Hippocampal formation (tissue), 2 donors: ENCODE measurements at regions not wholly inside any gene's neighbourhood (a gene's known extent, or its start where the extent isn't known, plus 50 kb on each side); places are given as distances from the start of the nearest gene placed in this dataset.
"Not testable (repeated sequence)": the region's sequence is repeated elsewhere in the genome, so short reads cannot be mapped to it uniquely, and the experiment has no call there.

Experiments used
- DNase-seq, 2 donors: peaks; one replicate each; lab custom pipeline; 2025; lab: John Stamatoyannopoulos, UW

DNA sequence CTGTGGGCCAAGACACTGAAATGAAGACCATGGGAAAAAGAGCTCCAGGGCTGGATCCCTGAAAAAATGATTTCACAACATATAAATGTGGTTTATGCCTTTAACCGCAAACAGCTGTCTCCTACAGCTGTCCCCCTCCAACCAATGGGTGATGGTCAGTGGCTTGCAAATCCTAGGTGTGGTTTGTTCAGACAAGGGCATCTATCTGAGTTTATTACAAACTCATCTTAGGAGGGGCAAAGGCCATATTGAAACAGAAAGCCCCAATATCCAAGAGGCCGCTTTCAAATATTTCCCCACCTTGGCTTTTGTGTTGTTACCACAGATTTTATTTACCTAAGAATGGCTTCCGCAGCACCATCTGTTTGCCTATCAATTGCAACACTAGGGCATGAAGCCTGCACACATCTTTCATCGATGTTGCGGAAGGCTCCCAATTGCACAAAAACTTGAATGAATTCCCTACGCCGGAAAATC lies 503.6 kb upstream of the AMELY start:
- no peak for DNase-seq

DNA sequence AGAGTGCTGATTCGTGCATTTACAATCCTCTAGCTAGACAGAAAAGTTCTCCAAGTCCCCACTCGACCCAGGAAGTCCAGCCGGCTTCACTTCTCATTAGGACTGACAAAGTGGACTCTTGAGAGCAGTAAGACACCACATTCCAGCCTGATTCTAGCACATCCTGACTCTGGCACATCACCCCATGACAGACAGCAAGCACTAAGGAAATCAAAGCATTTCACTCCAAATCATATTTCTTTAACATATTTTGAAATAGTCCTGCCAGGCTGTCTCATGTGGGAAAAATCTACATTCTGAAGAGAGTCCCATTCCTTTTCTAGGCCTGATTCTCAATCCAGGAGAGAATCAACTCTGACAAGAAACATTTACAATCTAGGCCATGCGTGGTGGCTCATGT lies 478.5 kb upstream of the AMELY start:
- no peak for DNase-seq

DNA sequence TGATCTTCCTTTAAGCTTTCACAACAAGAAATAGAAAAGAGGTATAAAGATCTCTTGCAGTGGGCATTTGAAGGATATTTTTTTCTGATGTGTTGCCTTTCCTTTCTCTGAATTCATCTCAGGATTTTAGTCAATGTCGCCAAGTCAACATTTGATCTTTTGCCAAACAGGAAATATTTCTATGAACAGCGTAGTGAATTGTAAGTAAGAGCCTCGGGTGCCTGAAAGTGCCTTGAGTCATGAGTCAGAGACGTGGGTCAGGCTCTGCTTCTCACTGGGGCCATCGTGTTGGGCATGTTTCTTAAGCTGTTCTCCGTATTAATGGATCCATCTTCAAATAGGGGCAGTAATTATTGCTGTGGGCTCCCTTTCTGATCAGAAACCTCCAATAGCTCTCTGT lies 471.4 kb upstream of the AMELY start:
- DNase-seq = no peak

DNA sequence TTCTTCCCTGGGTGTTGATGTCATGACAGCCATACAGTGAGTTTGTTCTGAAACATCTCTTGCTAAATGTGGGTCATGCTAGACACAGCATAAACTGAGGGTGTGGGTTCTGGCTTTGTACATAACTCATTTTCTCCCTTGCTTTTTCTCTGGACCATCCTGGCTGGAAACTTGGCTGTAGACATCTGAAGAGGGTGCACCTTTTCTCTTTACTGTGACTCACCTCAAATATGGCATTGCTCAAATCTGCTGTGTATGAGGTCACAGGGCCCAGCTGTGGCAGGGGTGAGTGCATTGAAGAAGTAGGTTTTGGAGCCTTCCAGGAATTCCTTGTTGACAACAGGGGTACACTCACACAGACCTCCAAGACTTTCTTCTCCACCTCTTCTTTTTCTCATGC lies 465.5 kb upstream of the AMELY start:
- DNase-seq = no peak

DNA sequence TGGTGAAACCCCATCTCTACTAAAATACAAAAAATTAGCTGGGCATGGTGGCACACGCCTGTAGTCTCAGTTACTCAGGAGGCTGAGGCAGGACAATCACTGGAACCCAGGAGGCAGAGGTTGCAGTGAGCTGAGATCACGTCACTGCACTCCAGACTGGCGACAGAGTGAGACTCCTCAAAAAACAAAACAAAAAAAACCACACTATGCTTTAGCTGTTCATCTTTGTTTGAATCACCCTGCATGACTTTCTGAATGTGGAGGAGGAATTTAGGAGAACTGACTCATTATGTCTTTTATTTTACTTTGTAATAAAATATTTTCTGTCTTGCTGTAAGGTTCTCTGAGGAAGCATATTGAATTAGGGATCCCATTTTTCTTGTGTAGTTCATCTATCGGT lies 462.9 kb upstream of the AMELY start:
- DNase-seq = not testable (repeated sequence)

DNA sequence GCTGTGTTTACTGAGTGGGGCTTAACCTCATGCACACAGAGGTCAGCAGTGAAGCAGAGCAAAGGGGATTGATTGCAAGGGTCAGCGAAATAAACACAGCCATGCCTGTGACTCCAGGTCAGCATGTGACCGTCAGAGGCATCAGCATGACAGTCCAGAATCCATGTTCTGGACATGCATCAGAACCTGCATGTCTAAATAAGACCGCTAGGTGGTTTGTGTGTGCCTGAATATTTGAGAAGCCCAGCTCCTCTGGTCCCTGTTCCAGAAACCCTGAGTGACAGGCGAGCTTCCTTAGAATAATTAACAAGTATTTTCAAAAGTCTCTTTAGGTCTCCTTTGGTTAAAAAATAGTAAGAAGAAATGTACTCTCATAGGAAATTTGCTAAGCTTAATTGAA lies 460.4 kb upstream of the AMELY start:
- DNase-seq = not testable (repeated sequence)

DNA sequence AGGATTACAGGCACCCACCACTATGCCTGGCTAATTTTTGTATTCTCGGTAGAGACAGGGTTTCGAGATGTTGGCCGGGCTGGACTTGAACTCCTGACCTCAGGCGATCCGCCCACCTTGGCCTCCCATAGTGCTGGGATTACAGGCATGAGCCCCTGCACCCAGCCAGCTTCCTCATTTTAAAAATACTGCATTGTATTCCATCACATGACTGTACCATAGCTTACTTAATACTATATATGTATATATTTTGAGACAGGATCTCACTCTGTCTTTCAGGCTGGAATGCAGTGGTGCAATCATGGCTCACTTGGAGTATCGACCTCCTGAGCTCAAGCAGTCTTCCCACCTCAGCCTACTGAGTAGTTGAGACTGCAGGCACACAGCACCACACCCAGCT lies 459.5 kb upstream of the AMELY start:
- DNase-seq = not testable (repeated sequence)

DNA sequence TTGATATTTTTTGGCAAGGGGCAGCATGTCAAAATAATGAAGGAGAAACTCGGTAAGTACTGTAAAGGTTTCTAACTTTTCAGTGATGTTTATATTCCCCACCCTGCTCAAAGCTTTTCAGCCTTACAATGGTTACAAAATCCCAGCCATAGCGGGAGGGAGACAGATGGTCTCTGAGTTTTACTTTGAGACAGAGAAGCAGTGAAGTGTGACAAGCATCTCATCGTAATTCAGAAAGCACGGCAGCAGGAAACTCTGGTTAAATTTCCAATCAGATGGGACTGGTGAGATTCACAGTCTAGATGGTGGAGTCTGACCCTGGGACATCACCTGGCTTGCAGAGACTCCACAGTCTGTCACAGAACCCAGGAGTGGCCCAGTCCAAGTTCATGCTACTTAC lies 448.0 kb upstream of the AMELY start:
- DNase-seq = no peak

DNA sequence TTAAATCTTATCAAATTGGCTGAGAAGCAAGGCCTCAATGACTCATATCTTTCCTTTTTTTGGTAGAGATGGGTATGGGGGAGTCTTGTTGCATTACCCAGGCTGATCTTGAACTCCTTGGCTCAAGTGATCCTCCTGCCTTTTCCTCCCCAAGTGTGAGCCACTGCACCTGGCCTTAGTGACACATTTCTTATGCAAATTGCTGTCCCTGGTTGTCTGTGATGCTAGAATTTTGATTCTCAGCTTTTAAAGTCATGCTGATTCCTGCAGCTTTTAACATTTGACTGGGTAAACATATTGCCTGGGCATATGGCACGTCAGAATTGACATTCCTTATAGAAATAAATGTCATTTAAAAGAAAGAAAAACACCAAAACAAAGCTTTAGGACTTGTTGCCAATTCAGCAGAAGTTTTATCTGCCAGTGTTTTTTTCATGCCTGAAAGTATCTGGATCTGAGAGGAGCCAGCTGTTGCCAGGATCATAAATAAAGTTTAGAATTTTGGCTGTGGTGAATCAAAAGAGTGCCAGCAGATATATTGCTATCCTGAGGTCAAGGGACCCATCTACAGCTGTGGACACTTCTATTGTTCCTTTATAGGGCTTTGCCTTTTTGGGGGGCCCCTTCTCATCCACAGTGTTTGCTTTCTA lies 446.7 kb upstream of the AMELY start:
- DNase-seq = no peak

DNA sequence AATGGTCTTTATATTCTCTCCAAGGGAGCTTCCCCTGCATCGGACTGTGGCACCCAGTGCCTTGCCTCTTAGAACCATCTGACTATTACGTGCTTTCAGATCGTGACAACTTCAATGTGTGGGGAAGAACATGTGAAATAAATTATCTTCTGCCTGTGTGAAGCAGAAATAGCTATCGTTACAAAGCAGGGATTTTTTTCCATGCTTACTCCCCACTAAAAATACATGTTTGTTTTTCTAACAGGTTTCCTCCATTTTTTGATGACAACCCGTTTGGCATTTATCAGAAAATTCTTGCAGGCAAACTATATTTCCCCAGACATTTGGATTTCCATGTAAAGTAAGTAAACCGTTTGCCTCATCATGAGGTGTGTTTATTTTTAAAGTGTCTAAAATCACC lies 444.3 kb upstream of the AMELY start:
- not testable (repeated sequence) for DNase-seq

DNA sequence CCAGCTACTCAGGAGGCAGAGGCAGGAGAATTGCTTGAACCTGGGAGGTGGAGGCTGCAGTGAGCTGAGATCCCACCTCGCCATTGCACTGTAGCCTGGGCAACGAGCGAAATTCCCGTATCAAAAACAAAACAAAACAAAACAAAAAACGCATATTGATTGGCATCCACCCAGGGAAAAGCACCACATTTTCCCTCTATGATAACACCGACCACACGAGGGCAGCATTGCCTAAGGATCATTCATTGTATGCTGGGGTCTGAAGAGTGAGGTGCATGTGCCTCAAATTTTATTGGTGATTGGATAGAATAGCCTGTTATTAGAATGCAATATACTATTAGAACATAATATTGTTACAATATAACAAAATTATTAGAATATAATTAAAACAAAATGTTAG lies 433.1 kb upstream of the AMELY start:
- DNase-seq = no peak

DNA sequence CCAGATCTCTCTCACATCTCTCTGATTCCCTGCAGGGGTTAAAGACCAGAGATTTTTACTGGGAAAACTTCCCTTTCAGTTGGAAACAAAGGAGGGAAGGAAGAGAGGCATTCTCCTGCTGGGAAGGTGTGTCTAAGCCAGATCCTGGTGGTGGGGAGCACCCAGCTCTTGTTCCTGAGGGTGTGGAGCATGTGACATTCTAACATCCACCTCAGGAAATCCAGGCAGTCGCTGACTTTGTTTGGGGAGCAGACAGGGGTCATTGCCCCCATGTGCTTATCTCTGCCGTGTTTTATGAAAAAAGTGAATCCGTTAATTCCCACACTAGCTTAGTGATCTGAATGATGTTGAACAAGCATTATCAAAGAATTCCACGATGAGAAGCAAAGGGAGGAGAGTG lies 431.7 kb upstream of the AMELY start:
- no peak for DNase-seq

DNA sequence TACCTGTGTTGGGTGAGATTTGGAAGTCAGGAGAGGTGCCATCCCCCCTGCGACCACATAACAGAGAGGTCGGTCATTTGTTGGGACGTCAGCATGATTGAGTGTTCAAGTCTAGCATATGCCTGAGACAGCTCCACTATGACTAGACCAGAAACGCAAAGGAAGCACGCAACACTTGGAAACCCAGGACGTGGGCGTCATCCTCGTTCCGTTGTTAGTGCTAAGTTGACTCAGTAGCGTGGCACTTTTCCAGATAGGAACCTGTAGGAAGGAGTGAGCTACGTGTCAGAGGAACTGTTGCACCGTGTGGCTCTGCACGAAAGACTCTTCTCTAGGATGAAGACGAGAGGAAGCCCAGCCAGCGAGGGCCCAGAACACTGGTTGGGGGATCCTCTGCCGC lies 431.2 kb upstream of the AMELY start:
- not testable (repeated sequence) for DNase-seq

DNA sequence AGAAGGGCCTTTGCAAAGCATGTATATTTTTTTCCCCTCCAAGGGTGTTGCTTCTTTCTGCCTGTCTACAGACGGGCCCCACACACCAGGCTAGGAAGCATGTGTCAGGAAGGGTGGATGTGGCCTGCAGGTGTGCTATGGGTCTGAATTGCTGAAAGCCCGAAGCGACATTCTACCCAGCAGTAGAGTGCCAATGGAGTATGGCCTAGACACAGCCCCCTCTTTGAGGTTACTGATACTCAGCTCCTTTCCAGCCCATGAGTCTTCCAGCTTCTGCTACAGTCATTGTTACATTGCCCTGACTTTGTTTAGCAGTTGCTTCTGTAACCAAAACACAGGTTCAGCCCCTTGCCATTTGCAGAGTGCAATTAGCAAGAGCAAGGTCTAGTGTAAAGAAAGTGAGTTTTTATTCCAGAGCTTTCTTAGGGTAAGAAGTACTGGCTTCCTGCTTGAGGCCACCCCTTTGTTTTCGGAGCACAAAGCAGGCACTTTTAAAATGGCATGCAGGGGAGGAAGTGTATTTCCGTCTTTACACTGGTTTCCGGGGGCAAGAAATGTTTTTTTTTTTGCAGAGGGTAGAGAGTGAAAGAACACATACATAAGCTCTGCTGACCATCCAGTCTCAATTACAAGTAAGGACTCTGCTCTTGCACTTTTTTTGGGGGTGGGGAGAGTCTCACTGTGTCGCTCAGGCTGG lies 428.0 kb upstream of the AMELY start:
- DNase-seq = no peak

DNA sequence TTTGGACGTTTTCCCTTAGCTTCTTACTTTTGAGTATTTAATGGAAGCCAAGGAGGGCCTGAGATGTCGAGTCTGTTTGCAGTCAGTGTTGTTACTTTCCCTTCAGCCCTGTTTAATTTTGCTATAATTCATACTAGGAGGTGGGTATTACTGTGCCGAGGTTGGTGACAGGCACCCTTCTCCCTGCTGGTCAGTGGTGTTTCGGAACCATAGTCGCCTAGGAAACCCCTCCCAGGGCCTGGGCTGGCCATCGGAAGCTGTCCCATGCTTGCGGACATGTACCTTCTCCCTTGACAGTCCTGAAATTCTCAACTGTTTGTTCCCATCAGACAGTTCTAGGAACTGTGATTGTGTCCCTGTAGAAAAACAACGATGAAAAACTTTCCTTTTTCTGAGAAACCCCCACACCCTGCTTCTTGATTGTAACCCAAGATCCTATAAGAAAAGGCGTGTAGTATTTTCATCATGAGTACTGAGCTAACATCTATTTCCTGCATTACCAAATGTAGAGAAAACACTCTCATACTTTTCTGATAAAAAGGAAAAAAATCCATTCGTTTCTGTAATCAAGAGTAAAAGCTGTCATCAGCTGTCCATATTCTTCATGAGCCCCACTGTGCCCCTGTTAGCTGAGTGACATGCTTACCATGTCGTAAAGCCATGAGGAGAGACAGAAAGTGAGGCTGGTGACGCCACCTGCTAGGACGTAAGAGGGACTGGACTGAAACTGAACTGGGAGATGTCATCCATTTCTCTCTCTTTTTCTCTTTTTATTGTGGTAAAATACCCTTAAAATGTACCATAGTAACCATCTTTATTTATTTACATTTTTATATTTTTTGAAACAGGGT lies 424.7 kb upstream of the AMELY start:
- DNase-seq = no peak

DNA sequence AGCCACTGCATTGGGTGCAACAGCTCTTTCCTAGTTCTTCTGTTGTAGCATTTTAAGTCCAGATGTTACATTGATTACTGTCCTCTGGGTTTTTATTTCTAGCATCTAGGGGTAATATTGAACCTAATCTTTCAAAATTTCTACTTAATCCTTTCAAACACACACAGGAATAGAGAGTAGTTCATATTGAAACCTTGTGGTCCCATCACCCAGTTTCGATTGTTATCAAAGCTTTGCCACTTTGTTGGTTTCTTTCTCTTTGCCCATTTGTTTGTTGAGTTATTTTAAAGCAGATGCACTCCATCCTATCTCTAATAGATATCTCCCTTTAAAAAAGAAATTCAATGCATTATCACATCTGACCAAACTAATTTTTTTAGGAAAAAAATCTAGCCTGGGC lies 422.9 kb upstream of the AMELY start:
- DNase-seq = no peak

DNA sequence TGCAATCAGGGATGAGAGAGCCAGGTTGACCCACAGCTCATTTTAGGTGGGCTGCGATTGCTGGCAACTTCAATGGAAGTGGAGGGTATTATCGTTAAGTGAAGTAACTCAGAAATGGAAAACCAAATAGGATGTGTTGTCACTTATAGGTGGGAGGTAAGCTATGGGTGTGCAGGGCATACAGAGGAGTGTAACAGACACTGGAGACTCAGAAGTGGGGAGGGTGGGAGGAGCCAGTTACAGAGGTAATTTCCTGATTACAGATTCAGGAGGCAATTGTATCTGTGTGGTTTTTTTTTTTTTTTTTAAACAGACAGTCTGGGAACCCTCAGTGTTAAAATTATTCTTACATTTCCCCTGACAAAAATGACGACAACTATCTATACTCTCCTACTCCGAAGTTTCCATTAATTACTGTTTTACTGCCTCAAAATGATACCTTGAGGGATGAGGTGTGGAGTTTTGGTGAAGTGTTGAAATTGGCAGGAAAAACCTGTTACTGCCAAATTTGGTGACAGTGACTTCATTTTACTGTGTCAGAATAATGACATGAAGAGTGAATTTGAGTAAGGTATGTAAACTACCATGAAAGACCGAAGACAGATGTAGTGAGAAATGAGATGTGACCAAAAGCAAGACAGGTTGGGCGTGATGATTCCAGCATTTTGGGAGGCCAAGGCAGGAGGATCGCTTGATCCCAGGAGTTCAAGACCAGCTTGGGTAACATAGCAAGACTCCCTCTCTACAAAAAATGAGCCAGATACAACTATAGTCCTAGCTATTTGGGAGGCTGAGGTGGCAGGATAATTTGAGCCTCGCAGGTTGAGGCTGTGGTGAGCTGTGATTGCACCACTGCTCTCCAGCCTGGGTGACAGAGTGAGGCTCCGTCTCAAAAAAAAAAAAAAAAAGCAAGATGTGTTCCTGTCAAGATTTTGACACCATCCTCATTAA lies 415.0 kb upstream of the AMELY start:
- DNase-seq = no peak

DNA sequence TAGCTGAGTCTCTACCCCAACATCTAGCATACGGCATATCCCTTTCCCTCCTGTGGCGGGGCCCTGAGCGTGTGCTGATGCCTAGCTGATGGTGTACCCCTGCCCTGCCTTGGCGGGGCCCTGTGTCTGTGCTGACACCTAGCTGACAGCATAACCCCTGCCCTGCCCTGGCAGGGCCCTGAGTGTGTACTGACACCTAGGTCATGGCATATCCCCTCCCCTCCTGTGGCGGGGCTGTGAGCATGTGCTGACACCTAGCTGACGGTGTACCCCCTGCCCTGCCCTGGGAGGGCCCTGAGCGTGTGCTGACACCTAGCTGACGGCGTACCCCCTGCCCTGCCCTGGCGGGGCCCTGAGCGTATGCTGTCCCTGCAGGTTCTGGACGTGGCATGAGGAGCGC lies 414.0 kb upstream of the AMELY start:
- no peak for DNase-seq

DNA sequence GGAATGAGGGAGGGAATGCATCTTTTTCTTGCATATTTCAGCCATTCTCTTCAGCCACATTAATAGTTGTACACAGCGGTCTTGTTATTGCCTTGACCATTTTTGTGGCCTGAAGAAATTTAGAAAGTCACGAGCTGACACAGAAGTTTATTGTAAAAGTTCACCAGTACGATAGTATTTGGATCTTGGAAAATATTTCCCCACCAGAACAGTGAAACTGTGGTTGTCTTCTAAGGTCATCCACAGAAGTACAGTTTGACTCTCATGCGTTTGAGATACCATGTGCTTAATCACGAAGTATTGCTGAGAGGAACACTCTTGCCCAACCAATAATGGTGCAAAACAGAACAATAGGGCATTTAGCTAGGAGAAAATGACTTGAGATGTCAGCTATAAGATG lies 409.2 kb upstream of the AMELY start:
- DNase-seq = no peak

DNA sequence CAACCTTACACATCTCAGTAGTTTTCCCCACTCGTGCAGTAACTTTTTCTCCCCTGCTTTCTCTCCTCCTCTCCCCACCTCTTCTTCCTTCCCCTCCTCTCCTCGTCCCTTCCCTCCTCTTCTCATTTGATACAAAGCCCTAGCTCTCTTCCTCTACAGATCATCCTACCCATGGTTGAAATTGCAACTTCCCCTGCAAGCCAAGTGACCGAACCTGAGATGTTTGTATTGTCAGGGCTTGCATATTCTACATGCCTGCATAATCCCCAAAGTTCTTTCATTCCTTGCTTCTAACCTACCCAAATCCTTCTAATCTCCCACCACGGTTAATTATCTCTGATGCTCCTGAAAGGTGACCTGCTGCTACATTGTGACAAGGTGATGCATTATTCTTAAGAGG lies 408.6 kb upstream of the AMELY start:
- not testable (repeated sequence) for DNase-seq

DNA sequence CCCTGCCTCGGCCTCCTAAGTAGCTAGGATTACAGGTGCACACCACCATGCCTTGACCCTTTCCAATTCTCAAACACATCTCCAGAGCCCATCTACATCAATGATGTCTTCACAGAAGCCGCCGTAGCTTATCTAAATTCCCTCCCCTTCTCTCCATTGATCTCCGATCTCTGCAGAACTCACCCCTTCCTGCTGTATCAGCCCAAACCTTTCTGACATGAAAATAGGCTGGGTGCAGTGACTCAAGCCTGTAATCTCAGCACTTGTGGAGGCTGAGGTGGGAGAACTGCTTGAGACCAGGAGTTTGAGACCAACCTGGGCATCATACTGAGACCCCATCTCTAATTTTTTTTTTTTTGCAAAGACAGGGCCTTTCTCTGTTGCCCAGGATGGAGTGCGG lies 406.6 kb upstream of the AMELY start:
- DNase-seq = no peak

DNA sequence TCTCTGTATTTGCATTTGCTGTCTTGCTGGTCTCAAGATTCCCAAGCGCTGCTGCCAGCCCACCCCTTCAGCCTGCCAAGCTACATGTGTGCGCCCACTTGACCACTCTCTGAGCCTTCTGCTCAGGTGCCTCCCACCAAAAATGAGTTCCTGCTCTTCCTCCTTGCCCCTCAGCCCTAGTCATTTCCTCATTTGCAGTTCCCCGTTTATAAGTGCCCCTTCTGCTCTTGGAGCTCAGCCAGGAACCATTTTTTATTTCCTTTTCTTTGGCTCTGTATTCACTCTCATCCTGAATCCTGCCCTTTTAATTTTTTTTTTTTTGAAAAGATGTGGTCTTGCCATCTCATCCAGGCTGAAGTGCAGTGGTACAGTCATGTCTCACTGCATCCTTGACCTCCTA lies 406.0 kb upstream of the AMELY start:
- no peak for DNase-seq
